8988T (cell line): ENCODE measurements at regions not wholly inside any gene's neighbourhood (a gene's known extent, or its start where the extent isn't known, plus 50 kb on each side); places are given as distances from the start of the nearest gene placed in this dataset.

Source experiments
- DNase-seq: peaks from one replicate; pipeline ENCODE4 v3.0.0; 2011

DNA sequence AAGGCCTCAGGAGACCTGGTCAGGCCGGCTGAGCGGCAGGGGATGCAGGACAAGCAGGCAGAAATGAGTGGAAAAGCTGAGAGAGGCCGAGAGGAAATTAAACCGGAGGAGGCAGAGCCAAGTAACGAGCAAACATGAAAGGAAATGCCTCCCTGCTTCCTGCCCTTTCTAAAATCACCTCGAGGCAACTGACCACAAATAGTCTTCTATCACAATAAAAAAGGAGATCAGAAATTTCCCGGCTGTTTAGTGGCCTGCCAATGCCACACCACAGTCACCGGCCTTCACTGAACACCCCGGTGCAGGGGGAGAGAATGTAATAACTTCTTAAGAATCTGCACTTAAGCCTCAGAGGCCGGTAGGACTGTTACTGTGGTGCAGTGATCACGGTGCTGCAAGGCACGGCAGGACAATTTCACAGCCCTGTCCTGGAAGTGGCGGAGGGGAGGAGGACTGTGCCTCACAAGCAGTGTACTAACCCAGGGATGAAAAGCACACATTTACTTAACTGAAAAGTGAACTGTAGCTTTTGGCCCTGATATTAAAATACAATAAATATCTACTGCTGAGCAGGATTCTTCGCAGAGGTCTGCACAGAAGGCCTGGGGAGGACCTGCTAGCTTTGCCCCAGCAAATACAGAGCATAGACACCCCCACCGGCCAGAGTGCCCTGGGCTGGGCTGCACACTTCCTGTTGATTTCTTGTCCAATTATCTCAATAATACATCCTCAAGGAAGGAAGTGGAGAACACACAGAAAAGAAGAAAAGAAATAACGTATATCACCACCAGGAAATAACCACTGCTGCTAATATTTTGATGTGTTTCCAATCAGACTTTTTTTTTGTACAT is 183.5 kb upstream of the NSMCE3 start:
- no peak for DNase-seq

DNA sequence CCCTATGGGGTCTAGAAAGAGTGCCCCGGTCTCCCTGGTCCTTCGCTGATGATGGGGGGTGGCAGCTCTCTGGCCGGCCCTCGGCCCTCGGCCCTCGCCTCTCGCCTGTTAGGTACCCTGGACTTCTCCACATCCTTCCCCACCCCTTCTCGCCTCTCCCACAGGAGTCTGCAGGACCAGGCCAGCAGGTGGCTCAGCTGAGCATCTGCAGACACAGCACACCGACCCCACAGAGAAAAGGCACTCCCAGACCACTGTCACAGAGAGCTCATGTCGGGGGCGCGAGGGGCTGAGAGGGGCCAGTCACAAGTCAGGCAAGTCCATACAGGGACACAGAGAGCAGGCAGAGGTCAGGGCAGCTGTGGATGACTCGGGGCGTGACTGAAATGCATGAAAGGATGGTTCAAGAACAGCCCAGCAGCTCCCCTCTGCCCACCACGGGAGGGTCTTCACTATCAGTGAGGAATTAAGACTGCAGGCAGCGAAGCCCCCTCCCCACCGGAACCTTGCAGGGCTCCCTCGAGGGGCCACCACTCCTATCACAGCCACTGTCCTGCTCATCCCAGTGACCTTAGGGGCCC is 181.7 kb upstream of the NSMCE3 start:
- peak; percentile 38 for DNase-seq

GRCh38 chr15:29449136-29449535 is 179.5 kb upstream of the NSMCE3 start:
- DNase-seq: no peak

DNA sequence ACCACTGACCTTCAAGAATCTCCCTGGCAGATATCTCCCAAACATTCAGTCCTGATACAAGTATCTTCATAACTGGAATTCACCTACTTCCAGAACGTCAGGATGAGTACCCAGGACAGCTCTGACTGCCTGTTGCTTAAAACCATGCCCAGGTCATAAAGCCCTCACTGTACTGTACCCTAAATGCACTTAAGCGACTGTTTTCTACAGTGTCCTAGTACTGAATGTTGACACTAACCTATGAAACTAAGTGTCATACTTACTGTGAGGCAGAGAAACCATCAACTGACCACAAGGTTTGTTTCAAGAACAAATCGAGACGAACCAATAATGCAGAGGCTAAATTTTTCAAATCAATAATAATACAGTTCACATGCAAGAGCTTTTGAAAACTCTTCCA is 178.7 kb upstream of the NSMCE3 start:
- DNase-seq: no peak

DNA sequence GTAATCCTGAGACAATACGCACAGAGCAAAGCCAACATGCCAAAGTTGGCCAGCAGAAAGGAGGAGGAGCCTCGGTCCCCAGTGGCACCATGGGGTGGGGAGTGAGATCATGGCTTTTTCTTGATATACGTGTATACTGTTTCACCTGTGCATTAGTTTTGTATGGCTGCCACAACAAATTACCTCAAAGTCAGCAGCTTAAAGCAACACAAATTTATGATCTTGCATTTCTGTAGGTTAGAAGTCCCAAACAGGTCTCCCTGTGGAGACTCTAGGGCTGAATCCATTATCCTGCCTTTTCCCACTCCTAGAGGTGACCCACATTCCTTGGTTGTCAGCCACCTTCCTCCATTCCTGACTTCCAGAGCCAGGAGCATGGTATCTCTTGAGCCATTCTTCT is 176.9 kb upstream of the NSMCE3 start:
- DNase-seq: no peak

DNA sequence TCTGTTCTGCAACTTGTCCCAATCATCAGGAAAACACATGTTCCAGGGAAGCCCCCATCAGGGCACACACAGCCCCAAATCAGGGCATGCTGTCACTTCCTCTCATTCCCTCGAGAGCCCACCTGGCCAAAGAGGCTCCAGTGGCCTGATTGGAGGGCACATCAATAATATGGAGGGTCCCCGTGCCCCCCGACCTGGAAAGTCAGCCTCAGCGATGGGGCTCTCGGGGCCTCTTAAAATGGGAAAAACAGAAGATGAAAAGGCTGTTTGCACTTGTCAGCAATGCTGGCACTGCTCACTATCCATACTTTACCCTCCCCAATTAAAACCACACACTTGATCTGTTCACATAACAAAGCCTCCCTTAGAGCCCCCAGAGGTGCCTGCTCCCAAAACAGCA is 172.9 kb upstream of the NSMCE3 start:
- no peak for DNase-seq

DNA sequence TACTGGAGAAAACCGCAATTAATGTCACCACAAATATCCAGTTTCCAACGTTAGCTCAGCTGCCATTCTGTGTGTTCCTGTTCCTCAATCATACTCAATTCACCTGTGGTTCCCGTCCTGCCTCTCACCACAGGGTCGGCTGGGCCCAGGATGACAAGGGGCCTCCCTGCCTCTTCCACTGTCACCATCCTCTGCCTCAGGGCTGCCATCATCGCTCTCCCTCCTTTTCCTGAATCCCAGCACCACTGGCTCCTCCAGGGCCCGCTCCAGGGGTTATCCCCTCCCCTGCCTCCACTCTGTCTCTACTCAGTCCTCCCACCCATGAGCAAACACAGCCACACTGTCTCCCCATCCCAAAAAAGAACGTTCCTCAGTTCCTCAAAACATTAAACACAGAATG is 170.9 kb upstream of the NSMCE3 start:
- no peak for DNase-seq

- DNase-seq: no peak
These were observed 169.1 kb upstream of the NSMCE3 start for GRCh38 chr15:29438703-29439055.

GRCh38 chr15:29437888-29438702 is 168.5 kb upstream of the NSMCE3 start:
- DNase-seq: no peak

DNA sequence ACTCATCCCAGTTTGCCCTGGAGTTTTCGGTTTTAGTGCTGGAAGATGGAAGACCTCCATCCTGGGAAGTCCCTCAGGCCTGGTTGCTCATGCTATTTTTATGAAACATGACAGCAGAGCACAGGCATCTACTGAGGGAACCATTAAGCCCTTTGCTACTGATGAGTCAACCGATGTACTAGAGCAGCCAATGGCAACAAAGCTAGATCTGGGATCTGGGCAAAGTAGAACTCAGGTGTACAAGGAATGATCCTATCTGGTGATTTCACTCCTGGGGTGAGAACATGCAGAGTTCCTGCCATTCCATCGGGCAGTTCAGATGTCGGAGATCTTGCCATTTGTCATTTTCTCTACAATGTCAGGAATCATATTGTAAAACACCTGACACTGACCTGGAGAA is 166.2 kb upstream of the NSMCE3 start:
- no peak for DNase-seq

DNA sequence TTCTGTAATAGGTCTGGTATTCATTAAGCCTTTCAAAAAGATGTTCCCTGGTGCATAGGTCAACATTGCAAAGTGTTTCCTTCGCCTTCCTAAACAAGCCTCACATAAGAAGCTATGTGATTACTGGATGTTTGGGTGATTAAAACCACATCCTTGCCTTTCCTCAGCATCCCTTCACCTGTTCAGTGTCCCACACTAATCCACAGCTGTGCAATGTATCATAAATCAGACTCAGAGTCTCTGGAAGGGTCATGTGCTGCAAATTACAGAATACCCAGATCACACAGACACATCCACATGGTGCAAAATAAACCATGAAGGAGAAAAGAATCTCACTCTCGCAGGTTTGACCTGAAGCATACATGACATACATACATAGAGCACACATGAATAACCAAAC is 164.7 kb upstream of the NSMCE3 start:
- no peak for DNase-seq

DNA sequence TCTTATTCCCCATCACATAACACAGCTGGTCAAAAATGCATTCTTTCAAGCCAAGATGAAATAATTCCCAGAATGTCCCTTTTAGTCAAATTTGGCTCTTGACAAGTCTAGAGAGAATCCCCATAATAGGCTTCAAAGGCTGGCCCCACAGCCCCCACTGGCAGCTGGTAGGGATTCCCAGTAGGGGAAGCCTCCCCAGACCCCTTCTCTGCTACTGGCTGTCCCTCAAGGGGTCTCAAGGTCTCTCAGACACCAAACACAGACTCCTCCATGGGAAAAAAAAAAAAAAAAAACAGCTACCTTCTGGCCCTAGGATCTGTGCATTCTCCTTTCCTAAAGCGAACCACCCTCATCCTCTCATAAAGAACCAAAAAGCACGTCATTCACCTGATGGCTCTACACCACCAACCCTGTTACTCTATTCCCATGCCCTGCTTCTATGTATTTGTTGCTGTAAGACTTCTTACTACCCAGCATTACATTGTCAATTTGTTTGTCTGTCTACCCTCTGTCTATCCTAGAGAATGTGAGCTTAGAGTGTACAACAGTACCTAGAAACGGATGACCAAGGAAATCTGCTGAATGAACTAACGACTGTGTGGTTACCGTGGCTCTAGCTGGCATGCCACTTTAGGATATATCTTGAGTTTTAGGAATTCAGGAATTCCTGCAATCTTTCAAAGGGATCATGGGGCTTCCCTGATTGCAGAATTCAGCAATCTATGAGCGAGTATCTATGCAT is 164.1 kb upstream of the NSMCE3 start:
- DNase-seq: no peak

DNA sequence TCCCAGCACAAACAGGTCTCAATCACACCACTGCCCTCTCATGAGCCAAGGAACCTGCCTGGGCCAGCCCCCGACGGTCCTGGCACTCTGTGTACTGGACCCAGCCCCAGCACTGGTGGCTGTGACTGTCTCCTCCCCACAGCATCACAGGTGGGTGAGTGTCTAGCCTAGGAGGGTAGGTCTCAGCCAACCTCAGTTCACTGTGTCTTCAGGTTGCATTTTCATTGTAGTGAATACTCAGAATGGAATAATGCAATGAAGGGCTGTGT is 163.4 kb upstream of the NSMCE3 start:
- DNase-seq: no peak

DNA sequence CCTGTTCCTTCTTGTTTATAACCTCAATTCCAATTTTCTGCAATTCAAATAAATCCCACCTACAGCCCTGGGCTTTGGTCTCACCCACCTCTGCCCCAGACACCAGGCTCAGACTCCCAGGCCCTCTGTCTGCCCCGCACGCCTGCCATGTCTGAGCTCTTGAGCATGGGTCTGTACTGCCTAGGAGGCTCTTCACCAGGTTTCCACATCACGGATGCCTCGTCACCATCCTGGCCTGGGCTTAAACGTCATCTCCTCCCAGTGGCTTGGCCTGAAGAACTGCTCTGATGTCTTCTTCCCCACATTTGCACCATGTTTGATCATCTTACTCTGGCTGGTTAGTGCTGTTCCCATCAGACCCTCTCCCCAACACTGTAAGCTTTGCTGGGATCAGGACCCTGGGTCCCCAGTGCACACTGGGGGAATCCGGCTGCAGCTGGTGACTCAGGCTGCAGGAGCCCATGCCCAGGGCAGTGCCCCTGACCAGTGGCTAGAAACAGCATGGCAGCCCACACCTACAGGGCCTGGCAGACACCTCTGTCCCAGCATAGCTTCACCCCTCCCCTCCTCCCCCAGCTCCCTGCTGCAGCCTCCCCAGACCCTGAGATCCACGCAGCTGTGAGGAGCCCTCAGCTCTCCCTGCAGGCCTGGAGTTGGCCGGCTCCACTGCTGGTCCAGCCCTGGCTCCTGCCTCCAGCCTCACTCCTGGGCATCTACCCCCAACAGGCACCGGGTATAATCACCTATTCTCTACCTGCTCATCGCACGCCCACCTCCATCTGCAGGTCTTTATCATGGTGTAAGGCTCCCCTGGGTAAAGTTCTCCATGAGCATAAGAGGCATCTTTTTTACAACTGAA is 162.8 kb upstream of the NSMCE3 start:
- no peak for DNase-seq

- DNase-seq: no peak
These were observed 161.2 kb upstream of the NSMCE3 start for GRCh38 chr15:29430831-29431230.

DNA sequence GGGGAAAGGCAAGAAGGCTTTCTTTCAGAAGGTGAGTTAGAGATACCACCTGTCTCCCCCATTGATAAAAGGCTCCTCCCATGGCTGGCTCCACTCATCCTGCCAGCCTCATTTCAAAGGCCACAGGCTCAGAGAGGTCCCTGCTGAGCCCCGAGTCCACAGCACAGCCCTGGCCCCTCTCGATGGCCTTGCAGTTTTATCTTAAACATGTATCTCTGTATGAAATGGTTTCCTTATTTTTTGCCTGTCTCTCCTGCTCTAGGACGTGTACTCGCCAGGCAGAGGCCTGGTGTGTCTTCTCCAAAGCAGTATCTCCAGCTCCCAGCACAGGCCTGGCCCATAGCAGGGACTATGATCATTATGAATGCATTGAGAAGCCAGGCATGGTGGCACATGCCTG is 160.5 kb upstream of the NSMCE3 start:
- no peak for DNase-seq

DNA sequence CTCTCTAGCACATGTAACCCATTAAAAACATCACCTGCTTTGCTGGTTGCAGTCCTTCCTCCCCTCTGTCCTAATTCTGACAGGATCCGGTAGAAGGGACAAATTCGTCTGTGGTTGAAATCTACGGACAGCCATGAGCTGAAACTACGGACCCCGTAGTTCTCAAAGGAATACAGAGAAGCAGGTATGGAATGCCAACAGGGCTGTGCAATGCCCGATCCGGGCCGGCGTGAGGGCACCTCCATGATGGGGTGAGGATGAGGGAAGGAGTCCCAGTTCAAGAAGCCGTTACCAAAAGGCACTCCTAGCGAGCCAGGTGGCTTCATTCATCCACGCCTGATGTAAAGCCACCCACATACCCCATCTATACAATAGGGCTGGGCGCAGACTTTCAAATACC is 160.0 kb upstream of the NSMCE3 start:
- no peak for DNase-seq

GRCh38 chr15:29428925-29429573 is 159.4 kb upstream of the NSMCE3 start:
- no peak for DNase-seq

- no peak for DNase-seq
These were observed 156.2 kb upstream of the NSMCE3 start for GRCh38 chr15:29425864-29426263.

DNA sequence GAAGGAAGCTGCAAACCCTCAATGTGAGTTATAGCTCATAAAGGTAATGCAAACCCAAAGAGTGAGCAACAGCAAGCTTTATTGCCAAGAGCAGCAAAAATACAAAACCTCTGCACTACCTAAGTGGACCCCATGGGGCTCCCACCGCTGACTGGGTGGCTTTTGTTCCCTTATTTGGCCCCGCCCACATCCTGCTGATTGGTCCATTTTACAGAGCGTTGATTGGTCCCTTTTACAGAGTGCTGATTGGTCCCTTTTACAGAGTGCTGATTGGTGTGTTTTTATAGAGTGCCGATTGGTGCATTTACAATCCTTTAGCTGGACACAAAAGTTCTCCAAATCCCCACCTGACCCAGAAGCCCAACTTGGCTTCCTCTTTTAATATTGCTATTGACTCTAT is 154.5 kb upstream of the NSMCE3 start:
- no peak for DNase-seq

- DNase-seq: no peak
These were observed 153.0 kb upstream of the NSMCE3 start for GRCh38 chr15:29422606-29423005.

DNA sequence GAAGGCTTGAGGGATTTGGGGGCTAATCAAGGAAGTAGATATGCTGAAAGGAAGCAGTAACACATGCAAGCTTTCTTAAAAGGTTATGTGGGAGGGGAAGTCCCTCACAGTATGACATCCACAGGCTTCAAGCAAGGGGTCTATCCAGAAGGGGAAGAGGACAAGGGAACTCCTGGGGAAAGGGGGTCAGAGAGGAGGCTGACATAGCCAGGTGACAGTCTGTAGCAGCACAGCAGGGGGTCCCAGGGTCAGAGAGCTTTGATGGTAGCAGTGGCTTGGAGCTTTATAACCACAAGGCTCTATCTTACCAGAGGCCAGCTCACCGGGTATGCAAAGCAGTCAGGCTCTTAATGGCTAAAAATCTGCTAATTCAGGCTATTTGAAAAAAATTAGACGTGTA is 150.6 kb upstream of the NSMCE3 start:
- DNase-seq: no peak
